ENCODE measurements at regions not wholly inside any gene's neighbourhood (a gene's known extent, or its start where the extent isn't known, plus 50 kb on each side); places are given as distances from the start of the nearest gene placed in this dataset.

- TF ChIP-seq, protein P1, sequence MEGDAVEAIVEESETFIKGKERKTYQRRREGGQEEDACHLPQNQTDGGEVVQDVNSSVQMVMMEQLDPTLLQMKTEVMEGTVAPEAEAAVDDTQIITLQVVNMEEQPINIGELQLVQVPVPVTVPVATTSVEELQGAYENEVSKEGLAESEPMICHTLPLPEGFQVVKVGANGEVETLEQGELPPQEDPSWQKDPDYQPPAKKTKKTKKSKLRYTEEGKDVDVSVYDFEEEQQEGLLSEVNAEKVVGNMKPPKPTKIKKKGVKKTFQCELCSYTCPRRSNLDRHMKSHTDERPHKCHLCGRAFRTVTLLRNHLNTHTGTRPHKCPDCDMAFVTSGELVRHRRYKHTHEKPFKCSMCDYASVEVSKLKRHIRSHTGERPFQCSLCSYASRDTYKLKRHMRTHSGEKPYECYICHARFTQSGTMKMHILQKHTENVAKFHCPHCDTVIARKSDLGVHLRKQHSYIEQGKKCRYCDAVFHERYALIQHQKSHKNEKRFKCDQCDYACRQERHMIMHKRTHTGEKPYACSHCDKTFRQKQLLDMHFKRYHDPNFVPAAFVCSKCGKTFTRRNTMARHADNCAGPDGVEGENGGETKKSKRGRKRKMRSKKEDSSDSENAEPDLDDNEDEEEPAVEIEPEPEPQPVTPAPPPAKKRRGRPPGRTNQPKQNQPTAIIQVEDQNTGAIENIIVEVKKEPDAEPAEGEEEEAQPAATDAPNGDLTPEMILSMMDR (IDR thresholded peaks at IDR 0.05): no peak
- Mint-ChIP-seq H3K36me3 (no peaks in the 10 kb centered on the region), H3K9me3 (no peaks in the 10 kb centered on the region), H3K4me3 (no peak overlapping the region), H3K27me3 (ENCODE audit: low read depth in 2 of 2) (peaks cover 0 to 6% of the 10 kb centered on the region in 2 donors), H3K27ac (no peak overlapping the region), H3K4me1 (no peaks in the 10 kb centered on the region)
- intact Hi-C loops (cut with micrococcal nuclease): no loop called here
- Histone ChIP-seq H3K27me3 (ENCODE audit: control insufficient read depth, insufficient read depth, low read length) (no peaks in the 10 kb centered on the region), H3K4me3 (ENCODE audit: low read length) (no peak overlapping the region), H3K36me3 (ENCODE audit: control insufficient read depth, insufficient read depth, low read length) (no peaks in the 10 kb centered on the region), H3K27ac (ENCODE audit: low read length) (no peak overlapping the region), H3K4me1 (ENCODE audit: control insufficient read depth, insufficient read depth, low read length) (no peaks in the 10 kb centered on the region), H3K9me3 (ENCODE audit: control insufficient read depth, insufficient read depth, low read length) (no peaks in the 10 kb centered on the region)
- no peak for DNase-seq
- 17% methylated on average over 2 of the region's 3 CpGs for WGBS (ENCODE audit: insufficient coverage)
- no peak for ATAC-seq
Observed at GRCh38 chr12:114287821-114288525, 118.0 kb downstream of the TBX5 start.

GRCh38 chr12:114286145-114286544 is 119.8 kb downstream of the TBX5 start:
- peaks cover 0 to 6% of the 10 kb centered on the region in 2 donors for H3K27me3 Mint-ChIP-seq (ENCODE audit: low read depth in 2 of 2)

DNA sequence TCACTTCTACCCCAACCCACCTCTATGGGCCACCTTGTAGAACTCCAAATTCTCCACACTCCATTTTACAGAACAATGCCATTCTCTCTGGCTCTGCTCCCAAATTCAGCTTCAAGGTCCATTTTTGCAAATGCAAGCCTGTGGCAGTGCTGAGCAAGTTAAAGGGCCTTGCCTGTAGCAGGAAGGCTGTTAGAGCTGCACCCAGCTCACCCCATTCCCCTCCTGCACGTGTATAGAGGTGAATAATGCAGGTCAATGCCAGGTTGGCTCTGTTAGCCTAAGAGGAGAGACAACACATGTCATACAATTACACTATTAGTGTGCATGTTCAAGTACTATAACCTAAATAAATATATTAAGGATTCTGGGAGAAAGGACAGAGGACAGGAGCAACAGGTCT is 120.4 kb downstream of the TBX5 start:
- no peaks in the 10 kb centered on the region for H3K4me1 ChIP-seq (ENCODE audit: control insufficient read depth, insufficient read depth, low read length)
- no peak overlapping the region for H3K27ac Mint-ChIP-seq
- ATAC-seq: no peak
- H3K36me3 ChIP-seq (ENCODE audit: control insufficient read depth, insufficient read depth, low read length): no peaks in the 10 kb centered on the region
- intact Hi-C loops (cut with micrococcal nuclease): no loop called here
- no peak for DNase-seq
- no peaks in the 10 kb centered on the region for H3K9me3 ChIP-seq (ENCODE audit: control insufficient read depth, insufficient read depth, low read length)
- H3K36me3 Mint-ChIP-seq: no peaks in the 10 kb centered on the region
- no peaks in the 10 kb centered on the region for H3K9me3 Mint-ChIP-seq
- no peaks in the 10 kb centered on the region for H3K27me3 ChIP-seq (ENCODE audit: control insufficient read depth, insufficient read depth, low read length)
- no peak overlapping the region for H3K27ac ChIP-seq (ENCODE audit: low read length)
- TF ChIP-seq, protein P1 (IDR thresholded peaks at IDR 0.05): no peak
- no peak overlapping the region for H3K4me3 Mint-ChIP-seq
- no CpG with 5 or more reads among the region's 1 CpG for WGBS (ENCODE audit: insufficient coverage)
- peaks cover 0 to 6% of the 10 kb centered on the region in 2 donors for H3K27me3 Mint-ChIP-seq (ENCODE audit: low read depth in 2 of 2)
- no peak overlapping the region for H3K4me3 ChIP-seq (ENCODE audit: low read length)
- H3K4me1 Mint-ChIP-seq: no peaks in the 10 kb centered on the region

More at GRCh38 chr12:114286145-114286544, 119.8 kb downstream of the TBX5 start:
- 90% methylated on average over 2 of the region's 2 CpGs for WGBS (ENCODE audit: insufficient coverage)
- Histone ChIP-seq H3K4me1 (ENCODE audit: control insufficient read depth, insufficient read depth, low read length) (no peaks in the 10 kb centered on the region), H3K4me3 (ENCODE audit: low read length) (no peak overlapping the region), H3K9me3 (ENCODE audit: control insufficient read depth, insufficient read depth, low read length) (no peaks in the 10 kb centered on the region), H3K27ac (ENCODE audit: low read length) (no peak overlapping the region), H3K27me3 (ENCODE audit: control insufficient read depth, insufficient read depth, low read length) (no peaks in the 10 kb centered on the region), H3K36me3 (ENCODE audit: control insufficient read depth, insufficient read depth, low read length) (no peaks in the 10 kb centered on the region)
- Mint-ChIP-seq H3K36me3 (no peaks in the 10 kb centered on the region), H3K9me3 (no peaks in the 10 kb centered on the region), H3K27ac (no peak overlapping the region), H3K4me3 (no peak overlapping the region), H3K4me1 (no peaks in the 10 kb centered on the region)
- ATAC-seq (no peak), DNase-seq (no peak)
- TF ChIP-seq, protein P1 (IDR thresholded peaks at IDR 0.05): no peak
- intact Hi-C loops (cut with micrococcal nuclease): no loop called here

DNA sequence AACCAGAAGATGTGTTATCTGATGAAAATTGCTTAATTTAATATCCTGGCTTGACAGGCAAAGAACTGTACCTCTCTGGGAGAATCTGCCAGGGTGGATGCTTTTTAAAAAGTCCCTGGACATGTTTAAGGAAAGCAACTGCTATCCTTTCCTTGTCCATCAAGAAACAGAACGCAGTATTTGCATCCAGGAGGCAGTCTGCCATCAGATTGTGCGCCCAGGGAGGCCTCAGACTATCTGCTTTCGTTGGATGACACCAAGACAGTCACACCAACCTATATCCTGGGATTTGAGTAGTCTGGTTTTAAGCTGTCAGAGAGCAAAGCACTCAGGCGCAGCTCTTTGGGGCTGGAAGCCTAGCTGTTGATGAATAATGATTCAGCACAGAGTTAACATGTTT is 121.9 kb downstream of the TBX5 start:
- Mint-ChIP-seq H3K9me3 (peaks cover 0 to 2% of the 10 kb centered on the region in 2 donors), H3K4me1 (no peaks in the 10 kb centered on the region), H3K36me3 (no peaks in the 10 kb centered on the region), H3K27me3 (ENCODE audit: low read depth in 2 of 2) (peaks cover 0 to 10% of the 10 kb centered on the region in 2 donors), H3K27ac (no peak overlapping the region), H3K4me3 (no peak overlapping the region)
- Histone ChIP-seq H3K9me3 (ENCODE audit: control insufficient read depth, insufficient read depth, low read length) (no peaks in the 10 kb centered on the region), H3K36me3 (ENCODE audit: control insufficient read depth, insufficient read depth, low read length) (no peaks in the 10 kb centered on the region), H3K27ac (ENCODE audit: low read length) (no peak overlapping the region), H3K27me3 (ENCODE audit: control insufficient read depth, insufficient read depth, low read length) (no peaks in the 10 kb centered on the region), H3K4me3 (ENCODE audit: low read length) (no peak overlapping the region), H3K4me1 (ENCODE audit: control insufficient read depth, insufficient read depth, low read length) (no peaks in the 10 kb centered on the region)
- TF ChIP-seq, protein P1 (IDR thresholded peaks at IDR 0.05): no peak
- DNase-seq (no peak), ATAC-seq (no peak)
- WGBS (ENCODE audit: insufficient coverage): 87% methylated on average over 3 of the region's 4 CpGs
- intact Hi-C loops (cut with micrococcal nuclease): no loop called here
